LNCaP clone FGC (cell line): ENCODE measurements at regions not wholly inside any gene's neighbourhood (a gene's known extent, or its start where the extent isn't known, plus 50 kb on each side); places are given as distances from the start of the nearest gene placed in this dataset.

Experiments used
- DNase-seq: peaks from one replicate; pipeline ENCODE4 v3.0.0-alpha.2; 2011; ENCODE audit warnings: low read depth
- H3K4me3 ChIP-seq: 2 replicates; pipeline ENCODE4 v1.5.1; 2011; ENCODE audit warnings: mild to moderate bottlenecking, low read depth, low read length, control low read depth
- CTCF ChIP-seq: IDR thresholded peaks from 2 replicates; pipeline ENCODE4 v1.5.1; 2012; ENCODE audit warnings: mild to moderate bottlenecking; ENCODE audit not compliant: control insufficient read depth, insufficient read depth; ENCODE audit errors: extremely low read depth

GRCh38 chrX:39826813-39827543 lies 270.8 kb downstream of the BCOR start:
- H3K4me3 ChIP-seq, result no peak overlapping the region
- TF ChIP-seq CTCF, result no peak
- DNase-seq, result no peak

GRCh38 chrX:39827951-39828350 lies 269.8 kb downstream of the BCOR start:
- H3K4me3 ChIP-seq, result no peak overlapping the region
- TF ChIP-seq CTCF, result no peak
- DNase-seq, result no peak

GRCh38 chrX:39828971-39829370 lies 268.8 kb downstream of the BCOR start:
- TF ChIP-seq CTCF, result no peak
- no peak for DNase-seq

GRCh38 chrX:39829965-39830364 lies 267.8 kb downstream of the BCOR start:
- no peak overlapping the region for H3K4me3 ChIP-seq
- TF ChIP-seq CTCF, result no peak

More at GRCh38 chrX:39828971-39829370, 268.8 kb downstream of the BCOR start:
- H3K4me3 ChIP-seq, result no peak overlapping the region

GRCh38 chrX:39830414-39830813 lies 267.3 kb downstream of the BCOR start:
- no peak overlapping the region for H3K4me3 ChIP-seq
- DNase-seq, result no peak
- no peak for TF ChIP-seq CTCF

More at GRCh38 chrX:39829965-39830364, 267.8 kb downstream of the BCOR start:
- DNase-seq, result no peak

GRCh38 chrX:39832211-39832610 lies 265.5 kb downstream of the BCOR start:
- DNase-seq, result no peak
- H3K4me3 ChIP-seq, result no peak overlapping the region
- TF ChIP-seq CTCF, result no peak

- DNase-seq, result no peak
- no peak overlapping the region for H3K4me3 ChIP-seq
- no peak for TF ChIP-seq CTCF
Observed at GRCh38 chrX:39834600-39834999, 263.2 kb downstream of the BCOR start.
